ENCODE measurements at regions not wholly inside any gene's neighbourhood (a gene's known extent, or its start where the extent isn't known, plus 50 kb on each side); places are given as distances from the start of the nearest gene placed in this dataset.

DNA sequence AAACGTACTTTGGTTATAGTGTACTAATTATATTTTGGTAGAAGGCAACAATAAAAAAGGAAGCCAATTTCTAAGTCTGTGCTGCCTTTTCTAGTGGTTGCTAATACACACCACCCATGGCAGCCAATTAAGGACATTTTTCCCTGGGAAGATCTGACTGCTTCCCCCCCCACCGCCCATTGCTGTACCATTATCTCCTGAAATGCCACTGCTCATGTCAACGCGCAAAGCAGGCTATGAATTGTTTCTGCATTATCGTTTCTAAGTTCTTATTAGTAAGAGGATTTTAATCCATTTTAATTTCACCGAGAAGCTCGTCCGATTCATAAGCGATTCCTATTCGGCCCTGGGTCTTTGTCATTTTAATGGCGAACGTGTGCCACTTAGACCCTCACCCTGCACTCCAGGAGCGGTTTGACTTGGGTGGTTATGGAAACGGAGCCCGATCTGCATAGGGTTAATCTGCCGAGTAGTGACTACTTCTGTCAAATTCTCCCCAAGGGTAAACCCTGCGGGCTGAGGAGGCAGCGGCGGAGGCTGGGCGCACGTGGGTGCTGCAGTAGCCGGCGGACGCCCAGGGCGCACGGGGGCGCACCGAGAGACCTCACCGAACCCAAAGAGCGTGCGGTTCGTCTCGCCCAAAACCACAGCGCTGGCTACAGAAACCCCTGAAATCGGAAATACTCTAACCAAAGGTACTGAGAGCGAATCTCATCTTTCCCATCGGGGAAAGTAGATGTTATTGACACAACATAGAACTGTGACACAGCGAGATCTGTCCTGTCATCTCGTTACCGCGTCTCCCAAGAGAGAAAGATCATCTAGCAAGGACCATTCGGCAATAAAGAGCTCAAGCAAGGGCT lies 55.8 kb upstream of the SHC3 start:
- Histone ChIP-seq H3K36me3 (no peaks in the 10 kb centered on the region), H3K4me1 (no peaks in the 10 kb centered on the region), H3K27ac (no peak overlapping the region), H3K9me3 (peaks cover 0 to 13% (median 0%) of the 10 kb centered on the region in 3 donors), H3K4me3 (no peak overlapping the region), H3K27me3 (peaks cover 32% of the 10 kb centered on the region)
- TF ChIP-seq EP300 (IDR thresholded peaks at IDR 0.05): no peak
- no peak for TF ChIP-seq POLR2A (IDR thresholded peaks at IDR 0.05)
- no peak for TF ChIP-seq POLR2AphosphoS5 (IDR thresholded peaks at IDR 0.05)
- TF ChIP-seq, protein P1, sequence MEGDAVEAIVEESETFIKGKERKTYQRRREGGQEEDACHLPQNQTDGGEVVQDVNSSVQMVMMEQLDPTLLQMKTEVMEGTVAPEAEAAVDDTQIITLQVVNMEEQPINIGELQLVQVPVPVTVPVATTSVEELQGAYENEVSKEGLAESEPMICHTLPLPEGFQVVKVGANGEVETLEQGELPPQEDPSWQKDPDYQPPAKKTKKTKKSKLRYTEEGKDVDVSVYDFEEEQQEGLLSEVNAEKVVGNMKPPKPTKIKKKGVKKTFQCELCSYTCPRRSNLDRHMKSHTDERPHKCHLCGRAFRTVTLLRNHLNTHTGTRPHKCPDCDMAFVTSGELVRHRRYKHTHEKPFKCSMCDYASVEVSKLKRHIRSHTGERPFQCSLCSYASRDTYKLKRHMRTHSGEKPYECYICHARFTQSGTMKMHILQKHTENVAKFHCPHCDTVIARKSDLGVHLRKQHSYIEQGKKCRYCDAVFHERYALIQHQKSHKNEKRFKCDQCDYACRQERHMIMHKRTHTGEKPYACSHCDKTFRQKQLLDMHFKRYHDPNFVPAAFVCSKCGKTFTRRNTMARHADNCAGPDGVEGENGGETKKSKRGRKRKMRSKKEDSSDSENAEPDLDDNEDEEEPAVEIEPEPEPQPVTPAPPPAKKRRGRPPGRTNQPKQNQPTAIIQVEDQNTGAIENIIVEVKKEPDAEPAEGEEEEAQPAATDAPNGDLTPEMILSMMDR (IDR thresholded peaks at IDR 0.05): peak in 1 of 4 experiments; percentile 7
- ATAC-seq: no peak
- 28 to 31% methylated on average over 12 to 14 of the region's 42 CpGs for WGBS, 2 donors (ENCODE audit: low coverage in 1 of 2)

DNA sequence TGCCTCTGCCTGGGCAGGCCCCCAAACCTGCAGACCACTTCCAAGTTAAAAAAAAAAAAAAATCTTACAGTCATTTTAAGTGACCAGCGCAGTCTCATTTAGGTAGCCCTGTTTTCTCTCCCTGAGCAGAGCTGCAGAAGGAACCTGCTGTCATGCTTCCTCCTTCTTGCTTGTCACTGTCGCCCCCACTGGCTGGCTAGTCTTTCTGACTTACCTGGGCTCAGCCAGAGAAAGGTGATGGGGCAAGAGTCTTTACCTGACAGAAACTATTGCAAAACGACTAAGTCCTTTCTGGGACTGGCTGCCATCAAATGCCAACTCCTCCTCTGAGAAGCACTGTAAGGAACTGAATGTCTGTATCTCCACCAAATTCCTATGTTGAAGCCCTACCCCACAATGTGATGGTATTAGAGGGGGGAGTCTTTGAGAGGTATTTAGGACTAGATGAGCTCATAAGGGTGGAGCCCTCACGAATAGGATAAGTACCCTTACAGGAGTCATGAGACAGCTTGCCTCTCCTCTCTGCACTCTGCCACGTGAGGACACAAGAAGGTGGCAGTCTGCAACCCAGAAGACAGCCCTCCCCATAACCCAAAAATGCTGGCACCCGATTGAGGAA lies 58.4 kb upstream of the SHC3 start:
- Histone ChIP-seq H3K4me3 (no peak overlapping the region), H3K27ac (no peak overlapping the region), H3K9me3 (no peaks in the 10 kb centered on the region), H3K27me3 (peaks cover 28% of the 10 kb centered on the region), H3K4me1 (no peaks in the 10 kb centered on the region), H3K36me3 (no peaks in the 10 kb centered on the region)
- no peak for TF ChIP-seq POLR2A (IDR thresholded peaks at IDR 0.05)
- TF ChIP-seq, protein P1 (IDR thresholded peaks at IDR 0.05): no peak
- TF ChIP-seq EP300 (IDR thresholded peaks at IDR 0.05): no peak
- TF ChIP-seq POLR2AphosphoS5 (IDR thresholded peaks at IDR 0.05): no peak
- WGBS, 2 donors (ENCODE audit: low coverage in 1 of 2): 48 to 62% methylated on average over 3 to 6 of the region's 6 CpGs
- no peak for ATAC-seq

DNA sequence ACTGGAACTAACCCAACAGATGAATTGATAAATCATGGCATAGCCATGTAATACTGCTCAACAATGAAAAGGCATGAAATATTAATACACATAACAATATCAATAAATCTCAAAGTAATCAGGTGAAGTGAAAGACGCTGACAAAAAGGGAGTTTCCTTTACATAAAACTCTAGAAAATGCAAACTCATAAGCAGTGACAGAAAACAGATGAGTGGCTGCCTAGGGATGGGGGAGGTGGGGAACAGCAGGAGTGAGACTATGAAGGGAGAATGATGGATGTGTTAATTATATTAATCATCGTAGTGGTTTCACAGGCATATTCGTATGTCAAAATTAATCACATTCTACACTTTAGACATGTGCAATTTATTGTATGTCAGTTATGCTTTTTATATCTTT lies 59.8 kb upstream of the SHC3 start:
- TF ChIP-seq POLR2AphosphoS5 (IDR thresholded peaks at IDR 0.05) (no peak), POLR2A (IDR thresholded peaks at IDR 0.05) (no peak), EP300 (IDR thresholded peaks at IDR 0.05) (no peak)
- TF ChIP-seq, protein P1 (IDR thresholded peaks at IDR 0.05): no peak
- H3K36me3 ChIP-seq: no peaks in the 10 kb centered on the region
- 69 to 79% methylated on average over 3 of the region's 3 CpGs for WGBS, 2 donors (ENCODE audit: low coverage in 1 of 2)
- H3K4me1 ChIP-seq: peaks cover 0 to 6% (median 0%) of the 10 kb centered on the region in 3 donors
- H3K9me3 ChIP-seq: no peaks in the 10 kb centered on the region
- peaks cover 26% of the 10 kb centered on the region for H3K27me3 ChIP-seq
- H3K27ac ChIP-seq: no peak overlapping the region
- H3K4me3 ChIP-seq: no peak overlapping the region
- ATAC-seq: no peak

DNA sequence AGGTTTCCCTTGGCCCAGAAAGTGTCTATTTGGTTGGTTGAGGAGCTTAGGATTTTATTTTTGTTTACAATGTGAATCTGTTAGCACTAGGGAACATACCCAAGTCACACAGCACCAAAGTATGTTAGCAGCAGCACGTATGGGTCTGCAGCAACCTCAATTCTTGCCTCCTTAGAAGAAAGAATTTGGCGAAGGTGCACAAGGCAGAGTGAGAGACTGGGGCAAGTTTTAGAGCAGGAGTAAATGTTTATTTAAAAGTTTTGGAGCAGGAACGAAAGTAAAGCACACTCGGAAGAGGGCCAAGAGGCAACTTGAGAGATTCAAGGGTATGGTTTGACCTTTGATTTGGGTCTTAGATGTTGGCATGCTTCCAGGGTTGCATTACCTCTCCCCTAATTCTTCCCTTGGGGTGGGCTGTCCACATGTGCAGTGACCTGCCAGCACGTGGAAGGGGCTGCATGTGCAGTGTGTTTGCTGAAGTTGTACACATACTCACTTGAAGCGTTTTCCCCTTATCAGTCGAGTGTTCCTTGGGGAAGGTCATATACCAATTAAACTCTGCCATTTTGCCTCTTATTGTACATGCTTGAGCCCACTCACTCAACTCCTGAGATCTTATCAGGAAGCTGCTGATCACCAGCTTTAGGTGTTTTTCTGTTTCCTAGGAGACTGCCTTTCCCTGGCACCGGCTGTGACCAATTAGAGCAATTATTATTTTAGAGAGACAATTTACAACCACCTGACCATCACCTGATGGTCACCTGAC lies 64.9 kb upstream of the SHC3 start:
- TF ChIP-seq POLR2A (IDR thresholded peaks at IDR 0.05) (no peak), EP300 (IDR thresholded peaks at IDR 0.05) (no peak), POLR2AphosphoS5 (IDR thresholded peaks at IDR 0.05) (no peak)
- TF ChIP-seq, protein P1 (IDR thresholded peaks at IDR 0.05): no peak
- Histone ChIP-seq H3K4me3 (no peak overlapping the region), H3K27ac (no peak overlapping the region), H3K9me3 (no peaks in the 10 kb centered on the region), H3K4me1 (peaks cover 0 to 15% (median 0%) of the 10 kb centered on the region in 3 donors), H3K36me3 (no peaks in the 10 kb centered on the region), H3K27me3 (no peaks in the 10 kb centered on the region)
- ATAC-seq: no peak
- WGBS, 2 donors (ENCODE audit: low coverage in 1 of 2): 32 to 36% methylated on average over 8 of the region's 8 CpGs
